Activated T-cell treated with anti-CD3 and anti-CD28 coated beads for 4 hours (primary cell): ENCODE measurements at regions not wholly inside any gene's neighbourhood (a gene's known extent, or its start where the extent isn't known, plus 50 kb on each side); places are given as distances from the start of the nearest gene placed in this dataset.

Source experiments
- DNase-seq: peaks from one replicate; pipeline ENCODE4 v3.0.0-alpha.2; 2020

GRCh38 chr5:125551246-125551645, 804.8 kb upstream of the ZNF608 start:
- DNase-seq: no peak

DNA sequence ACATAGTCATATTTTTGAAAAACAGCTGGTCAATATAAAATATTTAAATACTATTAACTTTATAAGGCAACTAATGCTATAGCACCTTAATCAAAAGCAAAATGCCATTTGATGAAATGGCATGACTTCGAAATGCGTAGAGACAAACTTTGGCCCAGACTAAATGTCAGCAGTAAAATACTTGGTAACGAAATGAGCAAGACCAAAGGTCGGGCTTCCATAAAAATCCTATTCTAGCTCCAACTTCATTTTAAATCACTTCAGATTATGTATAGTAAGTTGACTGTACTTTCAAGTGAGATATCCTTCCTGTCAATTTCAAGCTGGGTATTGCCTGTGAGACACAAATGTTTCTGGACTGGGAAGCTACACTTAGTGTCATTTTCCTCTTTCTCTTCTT, 805.4 kb upstream of the ZNF608 start:
- DNase-seq: no peak

GRCh38 chr5:125552486-125552885, 806.0 kb upstream of the ZNF608 start:
- DNase-seq: no peak

- no peak for DNase-seq
Observed at GRCh38 chr5:125554355-125554754, 807.9 kb upstream of the ZNF608 start.

- no peak for DNase-seq
Observed at GRCh38 chr5:125555591-125555990, 809.2 kb upstream of the ZNF608 start.

- DNase-seq: no peak
Observed at GRCh38 chr5:125558016-125558415, 811.6 kb upstream of the ZNF608 start.

- DNase-seq: no peak
Observed at GRCh38 chr5:125558466-125558865, 812.0 kb upstream of the ZNF608 start.

GRCh38 chr5:125559296-125559695, 812.9 kb upstream of the ZNF608 start:
- DNase-seq: no peak

DNA sequence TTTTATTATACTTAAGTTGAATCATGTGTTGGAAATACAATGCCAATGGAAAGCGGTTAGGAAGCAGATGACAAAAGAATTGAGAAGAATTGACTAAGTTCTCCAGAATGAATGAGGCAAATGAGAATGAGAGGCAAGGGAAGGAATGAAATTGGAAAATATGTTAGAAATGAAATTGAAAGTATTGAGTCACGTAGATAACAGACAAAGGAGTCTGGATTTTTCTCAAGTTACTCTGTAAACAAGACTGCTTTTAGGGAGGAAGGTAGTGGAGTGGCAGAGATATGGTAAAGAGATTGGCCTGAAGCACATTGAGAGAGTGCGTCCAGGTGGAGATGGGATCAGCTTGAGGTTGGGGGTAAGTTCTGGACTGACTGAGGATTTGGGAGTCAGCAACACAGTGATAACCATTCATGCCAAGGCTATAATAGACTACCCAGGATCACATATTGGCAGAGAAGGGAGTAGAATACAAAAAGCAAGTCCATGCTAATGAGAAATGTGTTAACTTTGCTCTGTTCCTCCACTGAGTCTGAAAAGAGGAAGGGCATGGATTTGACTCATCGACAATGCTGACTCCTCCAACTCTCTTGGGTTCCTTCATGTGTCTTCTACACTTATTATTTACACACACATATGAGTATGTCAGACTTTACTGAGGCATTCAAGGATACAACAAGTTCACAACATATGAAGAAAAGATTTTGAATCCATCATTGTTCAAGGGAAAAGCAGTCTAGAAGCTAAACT, 814.2 kb upstream of the ZNF608 start:
- no peak for DNase-seq

DNA sequence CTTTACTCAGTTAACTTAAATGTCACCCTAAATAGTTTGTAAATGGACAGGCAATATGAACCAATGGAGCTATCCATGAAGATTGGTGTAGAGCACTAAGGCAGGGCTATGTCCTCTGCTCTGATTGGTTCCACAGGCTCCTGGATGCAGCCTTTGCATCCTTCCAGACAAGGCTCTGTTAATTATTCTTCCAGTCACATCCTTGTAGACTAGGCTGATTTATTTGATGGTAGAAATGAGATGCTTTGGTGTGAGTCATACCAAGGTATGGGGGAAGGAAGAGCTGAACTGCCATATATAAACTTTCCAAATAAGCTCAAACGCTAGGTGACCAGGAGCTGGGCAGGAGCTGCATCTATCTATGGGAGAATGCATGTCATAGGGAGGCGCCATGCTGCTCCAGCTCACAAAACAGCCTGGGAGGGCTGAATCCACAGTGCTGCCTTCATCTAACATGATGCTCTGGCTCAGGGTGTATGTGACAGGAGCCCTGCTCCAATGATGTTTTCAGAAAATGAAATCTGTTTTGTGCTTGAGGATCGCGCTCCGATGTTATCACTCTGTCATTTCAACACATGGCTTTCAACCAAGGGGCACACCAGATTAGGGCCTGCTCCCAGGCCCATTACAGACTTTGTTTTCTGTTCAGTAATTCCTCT, 818.0 kb upstream of the ZNF608 start:
- DNase-seq: no peak

DNA sequence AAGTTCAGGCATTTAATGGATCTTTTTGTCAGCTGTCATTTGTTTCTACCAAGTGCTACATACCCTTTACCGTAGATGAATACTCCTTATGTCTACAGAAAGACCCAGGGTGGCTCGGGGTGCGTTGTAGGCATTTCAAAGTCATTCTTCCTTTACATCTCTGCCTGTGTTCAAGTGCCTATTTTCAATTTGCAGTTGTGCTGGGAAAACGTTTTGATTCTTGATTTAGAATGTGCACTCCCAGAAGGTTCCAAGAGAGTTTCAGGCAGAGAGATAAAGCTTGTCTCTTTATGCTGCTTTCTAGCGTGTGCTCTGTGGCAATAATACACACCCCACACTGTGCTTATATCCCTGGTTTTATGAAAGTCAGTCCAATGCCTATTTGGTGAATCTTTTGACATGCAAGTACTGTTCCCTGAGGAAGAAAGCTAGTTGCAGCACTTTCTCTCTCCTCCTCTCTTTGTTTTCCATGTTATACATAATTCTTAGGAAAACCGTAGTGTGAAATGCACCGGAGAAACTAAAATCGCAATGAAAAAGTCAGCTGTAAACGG, 828.1 kb upstream of the ZNF608 start:
- DNase-seq: no peak

- no peak for DNase-seq
Observed at GRCh38 chr5:125575171-125575890, 828.9 kb upstream of the ZNF608 start.

DNA sequence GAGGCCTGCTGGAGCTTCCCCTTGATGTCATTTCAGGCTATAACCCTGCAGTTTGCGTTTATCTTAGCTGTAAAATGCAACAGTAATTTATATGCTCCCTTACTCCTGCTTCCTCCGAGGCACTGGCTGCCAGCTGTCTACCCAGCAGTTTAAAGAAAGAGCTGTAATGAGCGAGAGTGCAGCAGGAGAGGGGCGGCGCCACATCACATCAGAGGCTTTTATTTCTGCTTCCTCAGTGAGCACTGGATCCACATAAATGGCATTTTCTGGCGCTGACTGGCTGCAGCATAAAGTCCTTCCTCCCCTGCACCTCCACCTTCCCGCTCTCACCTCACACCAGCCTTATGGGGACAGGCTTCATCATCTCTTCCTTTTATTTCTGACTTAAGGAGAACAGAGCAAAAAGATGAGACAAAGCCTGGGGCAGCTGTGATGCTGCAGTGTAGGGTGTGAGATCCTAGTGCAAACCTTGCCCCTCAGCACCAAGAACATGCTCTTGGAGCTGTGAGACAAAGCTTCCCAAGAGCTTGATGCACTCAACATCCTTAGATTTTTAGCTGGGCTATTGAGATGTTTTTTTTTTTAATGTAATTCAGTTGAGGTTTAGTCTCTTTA, 829.6 kb upstream of the ZNF608 start:
- DNase-seq: no peak

DNA sequence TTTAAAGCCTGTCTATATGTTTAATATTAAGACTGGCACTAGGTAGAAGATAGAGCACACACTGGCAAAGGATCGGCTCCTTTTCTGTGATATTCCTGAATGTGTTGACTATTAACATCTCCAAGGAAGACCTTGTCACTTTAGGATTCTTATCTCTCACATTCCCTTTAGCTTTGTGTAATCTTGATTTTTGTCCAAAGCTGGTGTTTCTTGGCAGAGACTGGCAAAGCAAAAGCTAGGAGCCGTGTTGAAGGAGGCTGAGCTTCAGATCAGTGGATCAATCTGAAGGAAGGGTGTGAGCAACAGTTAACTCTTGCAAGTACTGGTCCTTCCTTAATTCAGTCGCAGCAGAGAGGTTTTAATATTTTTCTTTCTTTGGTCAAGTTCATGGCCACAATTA, 830.4 kb upstream of the ZNF608 start:
- no peak for DNase-seq

DNA sequence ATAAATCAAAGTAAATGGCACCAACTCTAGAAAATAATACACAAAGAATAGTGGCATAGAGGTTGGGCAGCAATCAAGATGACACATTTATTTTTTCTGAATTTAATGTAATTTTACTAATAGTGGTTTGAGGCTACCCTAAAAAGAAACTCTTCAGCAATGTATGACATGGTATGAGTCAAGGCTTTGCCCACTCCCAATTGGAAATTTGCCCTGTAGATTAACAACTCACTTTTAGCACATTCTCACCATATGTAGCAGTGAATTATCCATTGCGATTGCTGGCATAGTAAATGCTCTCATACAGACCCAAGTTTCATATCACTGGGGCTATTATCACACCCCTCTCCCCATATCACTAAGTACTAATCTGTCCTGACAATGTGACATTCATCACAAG, 832.1 kb upstream of the ZNF608 start:
- no peak for DNase-seq

DNA sequence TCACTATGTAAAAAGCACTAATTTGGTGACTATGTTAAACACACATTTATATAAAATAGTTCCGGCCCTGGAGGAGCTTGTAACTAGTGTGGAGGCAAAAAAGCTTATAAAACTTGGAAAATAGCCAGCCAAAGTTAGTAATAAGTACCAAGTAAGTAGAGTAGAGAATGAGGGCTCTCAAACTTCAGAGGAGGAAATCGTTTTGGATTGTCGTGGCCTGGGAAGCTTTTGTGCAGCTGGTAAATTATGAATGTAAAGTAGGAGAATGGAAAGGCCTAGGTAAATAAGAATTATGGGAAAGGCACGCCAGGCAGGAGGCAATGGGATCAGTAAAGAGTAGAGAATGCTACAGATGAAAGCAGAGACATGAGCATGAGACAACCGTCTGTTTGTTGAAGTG, 832.7 kb upstream of the ZNF608 start:
- no peak for DNase-seq

DNA sequence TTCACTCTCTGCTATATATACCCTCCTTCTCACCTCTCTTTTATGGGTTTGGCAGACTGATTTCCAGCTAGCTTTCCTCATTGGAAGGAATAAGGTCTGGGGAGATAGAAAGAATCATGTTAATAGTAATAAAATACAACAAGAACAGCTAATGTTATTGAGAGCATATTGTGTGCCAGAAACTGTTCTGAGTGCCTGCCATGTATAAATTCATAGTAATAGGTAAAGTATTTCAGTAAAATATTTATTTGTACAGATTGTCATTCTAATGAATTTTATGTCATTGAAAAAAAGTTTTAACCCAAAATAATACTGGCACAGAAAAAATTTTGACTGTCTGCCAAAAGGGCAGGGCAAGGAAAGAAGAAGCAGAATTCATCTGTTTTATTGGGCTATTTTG, 834.9 kb upstream of the ZNF608 start:
- DNase-seq: no peak

DNA sequence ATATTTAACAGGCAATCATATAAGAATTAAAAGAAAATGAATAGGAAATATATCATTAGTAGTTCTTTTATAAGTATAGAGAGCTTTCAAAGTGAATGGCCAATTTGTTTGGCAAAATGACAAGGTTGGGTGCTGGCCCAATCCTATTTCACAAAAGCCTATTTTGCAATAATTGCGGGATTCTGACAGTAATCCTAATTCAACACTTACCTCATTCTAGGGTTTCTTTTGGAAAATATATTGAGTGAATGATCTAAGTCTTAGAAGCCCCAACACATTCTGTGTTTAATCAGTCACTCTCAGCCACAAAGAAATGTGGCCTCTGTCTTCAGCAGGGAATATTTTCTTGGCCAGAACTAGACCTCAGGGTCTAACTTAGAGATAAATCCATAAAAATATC, 835.9 kb upstream of the ZNF608 start:
- DNase-seq: no peak

DNA sequence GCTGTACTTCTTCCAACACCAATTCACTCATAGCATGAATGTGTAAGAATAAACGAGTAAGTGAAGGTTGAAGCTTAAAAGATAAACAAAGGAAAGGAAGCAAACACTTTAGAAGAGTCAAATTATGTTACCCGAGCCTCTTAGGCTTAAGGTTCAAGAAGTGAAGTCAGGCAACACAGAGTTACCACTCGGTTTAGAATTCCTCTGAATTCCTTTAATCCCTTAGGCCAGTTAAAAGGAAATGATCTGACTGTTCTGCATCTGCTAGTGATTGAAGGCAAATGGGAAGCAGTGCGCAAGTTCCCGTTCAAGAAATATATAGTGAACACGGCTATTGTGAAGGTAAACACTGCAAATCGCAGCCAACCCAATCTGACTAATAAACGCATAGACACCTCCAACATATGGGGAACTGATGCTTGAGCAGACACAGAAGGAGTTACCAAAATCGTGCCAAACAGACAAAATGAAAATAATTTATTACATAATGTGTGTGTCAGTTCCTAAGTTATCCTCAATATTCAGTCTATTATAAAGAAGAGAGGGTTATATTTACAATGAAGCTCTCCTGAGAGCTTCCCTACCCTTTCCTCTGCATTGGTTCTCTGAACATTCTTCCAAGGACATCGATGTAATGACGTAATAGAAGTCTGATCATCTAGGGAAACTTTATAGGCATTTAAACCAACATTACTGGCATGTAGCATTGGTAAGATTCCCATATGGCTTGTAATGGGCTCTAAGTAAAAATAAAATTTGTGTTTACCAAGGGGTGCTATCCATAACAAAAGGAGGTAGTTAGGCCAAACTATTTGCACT, 837.1 kb upstream of the ZNF608 start:
- DNase-seq: no peak

GRCh38 chr5:125584140-125584520, 837.7 kb upstream of the ZNF608 start:
- DNase-seq: no peak

GRCh38 chr5:125587631-125588030, 835.6 kb upstream of the GRAMD2B start:
- no peak for DNase-seq

DNA sequence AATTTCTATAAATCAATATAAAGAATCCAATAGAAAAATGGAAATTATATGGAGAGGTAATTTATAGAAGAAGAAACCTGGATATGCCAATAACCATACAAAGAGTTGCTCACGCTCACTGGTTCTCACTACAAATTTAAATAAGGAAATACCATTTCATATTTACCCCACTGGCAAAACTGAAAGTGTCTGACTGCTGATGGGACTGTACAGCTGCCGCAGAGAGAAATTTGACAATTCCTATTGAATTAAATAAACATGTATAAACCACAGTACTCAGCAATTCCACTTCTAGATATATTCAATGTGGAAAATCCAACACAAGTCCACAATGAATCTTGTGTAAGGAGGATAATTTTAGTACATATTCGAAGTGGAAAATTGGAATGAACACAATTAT, 830.4 kb upstream of the GRAMD2B start:
- DNase-seq: no peak

DNA sequence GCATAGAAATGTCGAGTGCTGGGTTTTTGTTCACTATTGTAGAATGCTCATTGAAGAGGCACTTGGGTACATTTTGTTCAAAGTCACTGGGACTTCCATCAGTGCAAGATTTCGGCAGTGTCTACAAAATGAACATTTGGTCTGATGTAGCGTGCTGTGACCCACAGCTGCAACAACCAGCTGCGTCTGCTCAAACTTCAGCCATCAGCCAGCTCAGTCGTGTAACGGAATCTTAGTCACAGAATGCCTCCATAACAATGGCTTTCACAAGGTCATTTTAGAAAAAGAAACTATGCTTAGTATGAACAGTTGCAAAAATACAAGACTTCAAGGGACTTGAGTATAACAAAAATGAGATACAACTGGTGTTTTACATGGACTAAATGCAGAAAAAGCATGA, 828.1 kb upstream of the GRAMD2B start:
- no peak for DNase-seq
